ENCODE measurements at regions not wholly inside any gene's neighbourhood (a gene's known extent, or its start where the extent isn't known, plus 50 kb on each side); places are given as distances from the start of the nearest gene placed in this dataset.

- TF ChIP-seq CTCF (conservative IDR thresholded peaks at IDR 0.05; ENCODE audit: low read depth, low read length) (no peak), EZH2 (IDR thresholded peaks at IDR 0.05; ENCODE audit: borderline replicate concordance, low read depth, low read length, poor library complexity, severe bottlenecking) (no peak)
These were observed 172.6 kb downstream of the PTPRC start for GRCh38 chr1:198811449-198811848.

All from A673 (cell line).